ENCODE measurements at regions not wholly inside any gene's neighbourhood (a gene's known extent, or its start where the extent isn't known, plus 50 kb on each side); places are given as distances from the start of the nearest gene placed in this dataset.
A peak's percentile ranks its signal among the peaks of the same experiment; 100 is the strongest.

- H4K20me1 ChIP-seq (ENCODE audit: insufficient read depth, low read length), result no peaks in the 10 kb centered on the region
- H3K4me3 ChIP-seq (replicated peaks in 1 of 3; ENCODE audit: insufficient read depth in 1 of 3, low read depth in 2 of 3, low read length in 3 of 3), result no peak overlapping the region
- POLR2A ChIA-PET, result interaction anchor here (1.3 to 3.2 kb wide), 6 partner anchors 16 to 214 kb away, joined by 3 to 29 read pairs (median 7); no protein-coding TSS in a partner anchor
- WGBS (ENCODE audit: low lambda C conversion rate), result 83% methylated on average over 10 of the region's 10 CpGs
- peak overlapping the region; percentile 50; the same call in 1 of the 2 replicates for H3K4me2 ChIP-seq (ENCODE audit: low read depth, low read length)
- DNase-seq (ENCODE audit: low spot score) (no peak), ATAC-seq (no peak), FAIRE-seq (no peak)
- no peaks in the 10 kb centered on the region for H3K36me3 ChIP-seq (replicated peaks in 1 of 2; ENCODE audit: control insufficient read depth in 1 of 2, insufficient read depth in 2 of 2, low read length in 2 of 2)
- no peaks in the 10 kb centered on the region for H3K79me2 ChIP-seq (ENCODE audit: insufficient read depth, low read length)
- H3K4me1 ChIP-seq (ENCODE audit: insufficient read depth, low read length), result peaks cover 94% of the 10 kb centered on the region
- H3K27me3 ChIP-seq (ENCODE audit: control insufficient read depth in 1 of 2, insufficient read depth in 2 of 2, low read length in 2 of 2), result no peaks in the 10 kb centered on the region
- no TSS peak for BruUV-seq (replicated peaks)
- intact Hi-C loops (cut with micrococcal nuclease; ENCODE audit: unreplicated experiment) (loop anchor here (1.0 to 5.0 kb wide), 9 partner anchors 61 to 301 kb away; no protein-coding TSS in a partner anchor), in situ Hi-C loops (cut with HindIII; ENCODE audit: extremely low pct_ligation_motif_present, low pct_unique_long_range_greater_than_20kb) (loop anchor here (5.0 to 10.0 kb wide), 3 partner anchors 62 to 295 kb away; no protein-coding TSS in a partner anchor)
- H2AFZ ChIP-seq (ENCODE audit: low read length), result no peak overlapping the region
- peak overlapping the region; percentile 90 for H3K27ac ChIP-seq (ENCODE audit: extremely low read length, insufficient read depth, low read length)
- H3K9ac ChIP-seq (ENCODE audit: insufficient read depth, low read depth, low read length), result peak overlapping the region; percentile 69
- no peaks in the 10 kb centered on the region for H3K9me3 ChIP-seq (ENCODE audit: low read length)
- CTCF ChIA-PET (ENCODE audit: low intra/inter-chr PET ratio, low total read pairs), result interaction anchor here (0.7 kb wide), 1 partner anchor 257 kb away, joined by 3 read pairs; no protein-coding TSS in a partner anchor
- no peak for TF ChIP-seq ZBTB49 (CRISPR knock-in tag; IDR thresholded peaks at IDR 0.05; ENCODE audit: borderline replicate concordance)
- TF ChIP-seq ZNF17 (CRISPR knock-in tag; IDR thresholded peaks at IDR 0.05), result no peak
- no peak for TF ChIP-seq TBL1XR1 (IDR thresholded peaks at IDR 0.05; ENCODE audit: borderline replicate concordance, low read length, partially characterized antibody)
- 0 out of 2 replicates have a peak, but pooled peaks have one; percentile 8 for TF ChIP-seq DMTF1 (CRISPR knock-in tag; IDR thresholded peaks at IDR 0.05)
- TF ChIP-seq ZNF318 (CRISPR knock-in tag; IDR thresholded peaks at IDR 0.05), result no peak
- TF ChIP-seq HOMEZ (CRISPR knock-in tag; IDR thresholded peaks at IDR 0.05; ENCODE audit: low read depth), result peak; percentile 78; the same call in 1 of the 2 replicates
- no peak for TF ChIP-seq ZNF335 (CRISPR knock-in tag; IDR thresholded peaks at IDR 0.05)
- TF ChIP-seq ZNF24 (IDR thresholded peaks at IDR 0.05), result no peak
Observed at GRCh38 chr2:215619989-215620388, 184.1 kb upstream of the FN1 start.

Measured in HepG2 (cell line).